ENCODE measurements at regions not wholly inside any gene's neighbourhood (a gene's known extent, or its start where the extent isn't known, plus 50 kb on each side); places are given as distances from the start of the nearest gene placed in this dataset.

DNA sequence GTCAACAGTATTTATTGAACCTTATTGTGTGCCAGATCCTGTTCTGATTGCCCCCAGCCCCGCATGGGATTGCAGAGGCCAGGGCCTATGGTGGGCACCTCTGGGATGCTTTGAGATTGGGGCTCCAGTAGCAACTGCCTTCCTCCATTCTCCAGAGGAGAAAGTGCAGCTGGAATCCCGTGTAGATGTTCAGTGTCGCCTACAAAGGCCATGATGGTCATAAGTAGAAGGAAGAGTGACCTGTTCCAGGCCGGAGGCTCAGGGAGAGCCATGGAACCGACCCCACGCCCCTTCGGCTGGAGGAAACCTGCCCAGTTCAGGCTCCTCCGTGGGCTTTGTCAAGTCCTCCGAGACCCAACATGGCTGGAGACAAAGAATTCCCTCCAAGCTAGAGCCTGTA lies 287.5 kb downstream of the FBXW7 start:
- POLR2A ChIA-PET = no interaction called here
- no peak for DNase-seq (ENCODE audit: extremely low spot score)
- CTCF ChIA-PET = no interaction called here
- no peak for TF ChIP-seq NFRKB (IDR thresholded peaks at IDR 0.05)
- TF ChIP-seq FOXM1 (IDR thresholded peaks at IDR 0.05; ENCODE audit: borderline replicate concordance) = no peak
- TF ChIP-seq TARDBP (IDR thresholded peaks at IDR 0.05) = no peak
- TF ChIP-seq ELF4 (IDR thresholded peaks at IDR 0.05) = no peak
- TF ChIP-seq ZNF384 (IDR thresholded peaks at IDR 0.05) = no peak
- TF ChIP-seq, protein P1, sequence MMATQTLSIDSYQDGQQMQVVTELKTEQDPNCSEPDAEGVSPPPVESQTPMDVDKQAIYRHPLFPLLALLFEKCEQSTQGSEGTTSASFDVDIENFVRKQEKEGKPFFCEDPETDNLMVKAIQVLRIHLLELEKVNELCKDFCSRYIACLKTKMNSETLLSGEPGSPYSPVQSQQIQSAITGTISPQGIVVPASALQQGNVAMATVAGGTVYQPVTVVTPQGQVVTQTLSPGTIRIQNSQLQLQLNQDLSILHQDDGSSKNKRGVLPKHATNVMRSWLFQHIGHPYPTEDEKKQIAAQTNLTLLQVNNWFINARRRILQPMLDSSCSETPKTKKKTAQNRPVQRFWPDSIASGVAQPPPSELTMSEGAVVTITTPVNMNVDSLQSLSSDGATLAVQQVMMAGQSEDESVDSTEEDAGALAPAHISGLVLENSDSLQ (IDR thresholded peaks at IDR 0.05) = no peak
- TF ChIP-seq BHLHE40 (IDR thresholded peaks at IDR 0.05; ENCODE audit: borderline replicate concordance) = no peak
- TF ChIP-seq HDGF (IDR thresholded peaks at IDR 0.05; ENCODE audit: borderline replicate concordance) = no peak
- TF ChIP-seq FOXK2 (IDR thresholded peaks at IDR 0.05) = no peak
- no peak for TF ChIP-seq SUZ12 (IDR thresholded peaks at IDR 0.05)
- no peak for TF ChIP-seq LEF1 (IDR thresholded peaks at IDR 0.05; ENCODE audit: borderline replicate concordance)
- no peak for TF ChIP-seq SP1 (IDR thresholded peaks at IDR 0.05)
- TF ChIP-seq ARNT (IDR thresholded peaks at IDR 0.05) = no peak
- no peak for TF ChIP-seq FOXA1 (IDR thresholded peaks at IDR 0.05)
- TF ChIP-seq CTBP1 (IDR thresholded peaks at IDR 0.05; ENCODE audit: borderline replicate concordance) = no peak
- no peak for TF ChIP-seq L3MBTL2 (conservative IDR thresholded peaks at IDR 0.05)

DNA sequence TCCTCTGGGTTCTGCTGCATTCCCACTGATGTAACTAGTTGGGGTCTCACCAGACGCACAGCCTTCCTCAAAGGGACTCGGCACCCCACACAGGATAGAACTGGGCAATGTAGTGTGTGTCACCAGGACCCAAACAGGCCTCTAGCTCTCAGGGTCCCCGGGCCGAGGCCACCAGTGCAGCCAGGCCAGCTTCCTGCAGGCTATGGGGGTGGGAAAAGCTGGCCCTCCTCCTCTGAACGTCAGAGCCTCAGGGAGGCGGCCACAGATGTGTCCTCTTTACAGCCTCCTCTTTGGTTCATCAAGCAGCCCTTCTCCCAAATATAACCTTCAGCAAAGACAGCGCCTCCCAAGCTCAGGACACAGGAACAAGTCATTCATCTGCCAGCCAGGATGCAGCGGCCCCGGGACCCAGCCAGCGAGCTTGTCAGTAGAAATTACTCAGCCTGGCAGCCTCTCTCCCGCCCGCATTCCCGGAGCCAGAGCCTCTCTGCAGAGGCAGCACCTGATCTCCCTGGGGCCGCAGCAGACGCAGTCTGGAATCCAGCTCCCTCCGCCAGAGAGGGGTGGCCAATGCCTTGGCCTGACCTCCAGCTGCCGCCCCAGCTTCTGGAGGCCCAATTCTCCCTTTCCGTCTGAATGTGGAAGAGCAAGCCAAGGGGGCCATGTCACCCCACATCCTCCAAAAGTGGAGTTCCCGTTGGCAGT lies 288.5 kb downstream of the FBXW7 start:
- CTCF ChIA-PET = no interaction called here
- POLR2A ChIA-PET = no interaction called here
- no peak for DNase-seq (ENCODE audit: extremely low spot score)
- TF ChIP-seq SUZ12 (IDR thresholded peaks at IDR 0.05) (no peak), ZNF384 (IDR thresholded peaks at IDR 0.05) (no peak), ELF4 (IDR thresholded peaks at IDR 0.05) (no peak), LEF1 (IDR thresholded peaks at IDR 0.05; ENCODE audit: borderline replicate concordance) (no peak), BHLHE40 (IDR thresholded peaks at IDR 0.05; ENCODE audit: borderline replicate concordance) (no peak), CTBP1 (IDR thresholded peaks at IDR 0.05; ENCODE audit: borderline replicate concordance) (no peak), TARDBP (IDR thresholded peaks at IDR 0.05) (no peak), HDGF (IDR thresholded peaks at IDR 0.05; ENCODE audit: borderline replicate concordance) (no peak), ARNT (IDR thresholded peaks at IDR 0.05) (no peak), FOXK2 (IDR thresholded peaks at IDR 0.05) (no peak), FOXM1 (IDR thresholded peaks at IDR 0.05; ENCODE audit: borderline replicate concordance) (no peak), SP1 (IDR thresholded peaks at IDR 0.05) (no peak), L3MBTL2 (conservative IDR thresholded peaks at IDR 0.05) (no peak), NFRKB (IDR thresholded peaks at IDR 0.05) (no peak), FOXA1 (IDR thresholded peaks at IDR 0.05) (no peak)
- TF ChIP-seq, protein P1 (IDR thresholded peaks at IDR 0.05) = no peak

DNA sequence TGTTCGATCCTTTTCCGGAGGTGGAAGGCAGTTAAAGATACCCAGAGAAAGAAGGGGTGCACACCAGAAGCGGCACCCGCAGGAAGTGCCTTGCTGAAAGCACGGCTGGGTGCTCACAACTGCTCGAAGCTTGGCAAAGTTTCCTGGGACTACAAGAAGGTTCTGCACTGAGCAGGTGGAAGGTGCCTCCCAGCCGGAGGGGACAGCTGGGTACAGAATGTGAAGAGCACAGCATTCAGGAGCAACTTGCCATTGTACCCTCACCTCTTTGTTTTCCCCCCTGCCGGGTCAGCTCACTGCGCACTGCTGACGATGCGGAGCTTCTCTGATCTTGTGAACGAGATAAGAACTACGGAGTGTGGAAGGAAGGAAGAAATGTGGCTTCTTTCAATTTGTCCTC lies 289.2 kb downstream of the FBXW7 start:
- TF ChIP-seq, protein P1 (IDR thresholded peaks at IDR 0.05) = no peak
- TF ChIP-seq TARDBP (IDR thresholded peaks at IDR 0.05) = no peak
- TF ChIP-seq SUZ12 (IDR thresholded peaks at IDR 0.05) = no peak
- no peak for TF ChIP-seq FOXM1 (IDR thresholded peaks at IDR 0.05; ENCODE audit: borderline replicate concordance)
- no peak for TF ChIP-seq L3MBTL2 (conservative IDR thresholded peaks at IDR 0.05)
- no peak for TF ChIP-seq ARNT (IDR thresholded peaks at IDR 0.05)
- TF ChIP-seq NFRKB (IDR thresholded peaks at IDR 0.05) = no peak
- no peak for TF ChIP-seq HDGF (IDR thresholded peaks at IDR 0.05; ENCODE audit: borderline replicate concordance)
- TF ChIP-seq BHLHE40 (IDR thresholded peaks at IDR 0.05; ENCODE audit: borderline replicate concordance) = no peak
- no peak for TF ChIP-seq CTBP1 (IDR thresholded peaks at IDR 0.05; ENCODE audit: borderline replicate concordance)
- TF ChIP-seq SP1 (IDR thresholded peaks at IDR 0.05) = no peak
- TF ChIP-seq ZNF384 (IDR thresholded peaks at IDR 0.05) = no peak
- POLR2A ChIA-PET = no interaction called here
- DNase-seq (ENCODE audit: extremely low spot score) = no peak
- CTCF ChIA-PET = no interaction called here

DNA sequence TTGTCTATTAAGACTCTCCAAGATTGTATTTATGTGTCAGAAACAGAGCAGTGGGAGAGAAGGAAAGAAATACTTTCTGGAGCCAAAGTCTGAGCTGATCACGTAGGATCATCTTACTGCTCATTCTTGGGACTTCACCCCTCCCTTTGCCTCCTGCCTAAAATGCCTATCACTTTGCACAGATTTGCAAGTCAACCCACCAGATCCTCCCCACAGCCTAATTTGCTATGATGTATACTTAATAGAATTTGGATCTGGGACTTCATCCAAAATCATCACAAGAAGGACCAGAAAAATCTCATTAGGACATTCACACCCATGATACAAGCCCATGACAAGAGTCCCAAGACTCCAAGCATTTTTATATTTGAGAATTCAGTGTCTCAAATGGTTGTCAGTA lies 290.2 kb downstream of the FBXW7 start:
- TF ChIP-seq SP1 (IDR thresholded peaks at IDR 0.05) = no peak
- no peak for TF ChIP-seq HDGF (IDR thresholded peaks at IDR 0.05; ENCODE audit: borderline replicate concordance)
- no peak for TF ChIP-seq L3MBTL2 (conservative IDR thresholded peaks at IDR 0.05)
- TF ChIP-seq BHLHE40 (IDR thresholded peaks at IDR 0.05; ENCODE audit: borderline replicate concordance) = no peak
- TF ChIP-seq, protein P1 (IDR thresholded peaks at IDR 0.05) = no peak
- TF ChIP-seq FOXK2 (IDR thresholded peaks at IDR 0.05) = no peak
- TF ChIP-seq FOXM1 (IDR thresholded peaks at IDR 0.05; ENCODE audit: borderline replicate concordance) = no peak
- TF ChIP-seq ZNF384 (IDR thresholded peaks at IDR 0.05) = no peak
- no peak for TF ChIP-seq TARDBP (IDR thresholded peaks at IDR 0.05)
- no peak for TF ChIP-seq FOXA1 (IDR thresholded peaks at IDR 0.05)
- no peak for TF ChIP-seq SUZ12 (IDR thresholded peaks at IDR 0.05)
- ChIA-PET POLR2A (no interaction called here), CTCF (no interaction called here)
- no peak for DNase-seq (ENCODE audit: extremely low spot score)

DNA sequence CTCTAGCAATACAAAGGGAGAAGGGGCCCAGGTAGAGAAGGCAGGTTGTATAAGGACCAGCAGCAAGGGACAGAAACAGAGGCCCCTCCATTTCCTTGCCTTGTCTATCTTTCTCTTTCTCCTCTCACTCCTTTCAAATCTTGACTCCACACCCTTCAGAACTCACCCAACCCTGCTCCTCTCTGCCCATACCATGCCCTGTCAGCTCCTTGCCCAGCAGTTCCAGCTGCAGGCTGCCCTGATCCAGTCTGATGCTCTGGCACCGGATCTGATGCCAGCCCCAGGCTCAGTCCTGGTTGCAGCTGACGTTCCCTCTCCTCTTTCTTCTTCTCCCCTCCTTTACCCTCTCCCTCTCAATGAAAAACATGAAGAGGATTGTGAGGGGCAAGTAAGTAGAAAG lies 291.2 kb downstream of the FBXW7 start:
- DNase-seq (ENCODE audit: extremely low spot score) = no peak
- ChIA-PET CTCF (no interaction called here), POLR2A (no interaction called here)
- TF ChIP-seq FOXK2 (IDR thresholded peaks at IDR 0.05) (no peak), ELF4 (IDR thresholded peaks at IDR 0.05) (no peak), HDGF (IDR thresholded peaks at IDR 0.05; ENCODE audit: borderline replicate concordance) (no peak), BHLHE40 (IDR thresholded peaks at IDR 0.05; ENCODE audit: borderline replicate concordance) (no peak)
